SK-N-SH (cell line): ENCODE measurements at regions not wholly inside any gene's neighbourhood (a gene's known extent, or its start where the extent isn't known, plus 50 kb on each side); places are given as distances from the start of the nearest gene placed in this dataset.
"Not testable (repeated sequence)": the region's sequence is repeated elsewhere in the genome, so short reads cannot be mapped to it uniquely, and the experiment has no call there.

Source experiments
- CTCF ChIA-PET: fragments of 300-600, 350-600 bp; formaldehyde crosslinking; extraction: SDS; loops from one replicate; lab custom pipeline; 2021; lab: Yijun Ruan, JAX
- POLR2A ChIA-PET: fragments of 350-600 bp; sonication (Branson Sonifier 250); formaldehyde crosslinking; extraction: SDS; loops from one replicate; lab custom pipeline; 2020; ENCODE audit warnings: antibody characterized with exemption, inconsistent platforms; lab: Yijun Ruan, JAX
- DNase-seq: peaks from one replicate; pipeline ENCODE4 v3.0.0; 2012
- H2AFZ ChIP-seq: fragments of 200-600 bp; sonication (generic); 2 replicates; pipeline ENCODE4 v1.8.1; 2016; ENCODE audit warnings: antibody characterized with exemption, mild to moderate bottlenecking, low read depth
- H3F3A ChIP-seq: fragments of 200-600 bp; sonication (generic); replicated peaks from 2 replicates; pipeline ENCODE3; 2016; ENCODE audit warnings: antibody characterized with exemption, mild to moderate bottlenecking; ENCODE audit not compliant: insufficient read depth
- H3K27ac ChIP-seq, 2 experiments: fragments of 200-500 bp in 1 of 2; fragments of 200-600 bp in 1 of 2; sonication (Bioruptor generic) in 1 of 2; sonication (generic), shearing (Covaris generic) in 1 of 2; 2 replicates each; pipeline versions ENCODE4 v1.5.1 to v1.6.1; 2014 to 2016; ENCODE audit warnings: low read depth in 2 of 2, inconsistent platforms in 1 of 2, low read length in 1 of 2, mild to moderate bottlenecking in 1 of 2, mixed read lengths in 1 of 2
- H3K27me3 ChIP-seq: fragments of 200-600 bp; sonication (generic), shearing (Covaris generic); 2 replicates; pipeline ENCODE4 v1.6.1; 2016; ENCODE audit warnings: mixed run types; ENCODE audit not compliant: insufficient read depth
- H3K36me3 ChIP-seq, 2 experiments: fragments of 200-500 bp in 1 of 2; fragments of 200-600 bp in 1 of 2; sonication (Bioruptor generic) in 1 of 2; sonication (generic) in 1 of 2; replicated peaks in 1 of 2; 2 replicates each; pipeline versions ENCODE3 to v1.5.1; 2014 to 2016; ENCODE audit warnings: low read length in 1 of 2, mild to moderate bottlenecking in 1 of 2; ENCODE audit not compliant: insufficient read depth in 2 of 2, control insufficient read depth in 1 of 2
- H3K4me1 ChIP-seq, 2 experiments: fragments of 200-500 bp in 1 of 2; fragments of 200-600 bp in 1 of 2; sonication (Bioruptor generic) in 1 of 2; sonication (generic), shearing (Covaris generic) in 1 of 2; 2 replicates each; pipeline versions ENCODE4 v1.5.1 to v1.6.1; 2014 to 2016; ENCODE audit warnings: low read depth in 1 of 2, low read length in 1 of 2, mixed run types in 1 of 2; ENCODE audit not compliant: insufficient read depth in 2 of 2, control insufficient read depth in 1 of 2
- H3K4me2 ChIP-seq: fragments of 200-600 bp; sonication (generic), shearing (Covaris generic); 2 replicates; pipeline ENCODE4 v1.6.1; 2017; ENCODE audit warnings: mixed run types
- H3K4me3 ChIP-seq, 2 experiments: fragments of 200-500 bp in 1 of 2; fragments of 200-600 bp in 1 of 2; sonication (Bioruptor generic) in 1 of 2; sonication (generic), shearing (Covaris generic) in 1 of 2; 2 replicates each; pipeline versions ENCODE4 v1.5.1 to v1.8.1; 2014 to 2016; ENCODE audit warnings: low read depth in 2 of 2, inconsistent platforms in 1 of 2, low read length in 1 of 2, mild to moderate bottlenecking in 1 of 2, mixed read lengths in 1 of 2, moderate library complexity in 1 of 2
- H3K79me2 ChIP-seq: fragments of 200-600 bp; sonication (generic); 2 replicates; pipeline ENCODE4 v1.8.1; 2017; ENCODE audit warnings: mild to moderate bottlenecking; ENCODE audit not compliant: insufficient read depth
- H3K9ac ChIP-seq: fragments of 200-600 bp; sonication (generic); 2 replicates; pipeline ENCODE4 v1.6.1; 2017; ENCODE audit warnings: mixed run types
- H3K9me2 ChIP-seq: fragments of 200-600 bp; sonication (generic); 2 replicates; pipeline ENCODE4 v1.6.1; 2017; ENCODE audit warnings: mixed run types
- H3K9me3 ChIP-seq: fragments of 200-600 bp; sonication (generic); 2 replicates; pipeline ENCODE4 v1.6.1; 2017; ENCODE audit warnings: mixed run types, mild to moderate bottlenecking, moderate library complexity
- H4K20me1 ChIP-seq: fragments of 200-600 bp; sonication (generic); 2 replicates; pipeline ENCODE4 v1.6.1; 2017; ENCODE audit warnings: mild to moderate bottlenecking, mixed run types; ENCODE audit not compliant: insufficient read depth
- RFX5 ChIP-seq: IDR thresholded peaks from 2 replicates; pipeline ENCODE4 v1.6.1; 2012; ENCODE audit warnings: mild to moderate bottlenecking, improper control_type of control experiment, low read length
- whole genome bisulfite sequencing: methylation state at CpG from one replicate; pipeline ENCODE4 v1.1.6; 2017; ENCODE audit warnings: low lambda C conversion rate; 5-methylcytosine and 5-hydroxymethylcytosine counted together

DNA sequence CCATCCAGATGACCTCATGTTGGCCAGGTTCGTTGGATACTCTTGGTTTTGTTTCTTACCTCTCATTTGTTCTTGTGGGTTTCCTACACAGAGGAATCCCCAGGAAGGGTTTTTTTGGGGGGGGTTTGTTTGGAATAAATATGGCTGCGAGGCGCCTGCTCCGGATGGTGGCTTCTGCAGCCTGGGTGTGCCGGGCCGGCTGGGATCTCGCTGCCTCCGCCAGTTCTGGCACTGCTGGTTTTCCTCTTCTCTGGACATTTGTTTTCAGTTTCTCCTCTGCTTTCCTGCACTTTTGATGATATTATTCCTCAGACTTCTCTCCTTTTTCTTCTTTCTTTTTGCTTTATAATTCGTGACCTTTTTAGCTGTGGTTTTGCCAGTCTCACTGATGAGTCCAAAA is 187.4 kb downstream of the OR4M2 start:
- CTCF ChIA-PET: no interaction called here
- no peaks in the 10 kb centered on the region for H3K79me2 ChIP-seq

GRCh38 chr15:22268201-22268600 is 187.9 kb downstream of the OR4M2 start:
- CTCF ChIA-PET, DNase-seq, H3K4me3 ChIP-seq, H2AFZ ChIP-seq, H4K20me1 ChIP-seq, H3K9me3 ChIP-seq, H3K9me2 ChIP-seq, H3K9ac ChIP-seq, H3F3A ChIP-seq, H3K27me3 ChIP-seq, H3K36me3 ChIP-seq, H3K4me2 ChIP-seq, POLR2A ChIA-PET, H3K79me2 ChIP-seq: not testable (repeated sequence)
- Histone ChIP-seq H3K27ac (peak overlapping the region in 1 of 2 experiments; percentile 74; a peak in 2 of 4 replicates), H3K4me1 (peaks cover 0 to 27% of the 10 kb centered on the region in 2 experiments; a peak in 1 of 4 replicates)
- 41% methylated on average over 5 of the region's 5 CpGs for WGBS

More for the DNA sequence above, 187.4 kb downstream of the OR4M2 start:
- POLR2A ChIA-PET: no interaction called here
- TF ChIP-seq RFX5: no peak
- Histone ChIP-seq H3K4me3 (no peak overlapping the region), H3K4me2 (no peak overlapping the region), H2AFZ (no peak overlapping the region), H3K4me1 (peaks cover 0 to 27% of the 10 kb centered on the region in 2 experiments; a peak in 1 of 4 replicates), H3K9me2 (no peaks in the 10 kb centered on the region), H4K20me1 (no peaks in the 10 kb centered on the region), H3F3A (no peaks in the 10 kb centered on the region), H3K27ac (peak overlapping the region in 1 of 2 experiments; percentile 74; a peak in 2 of 4 replicates), H3K9ac (no peak overlapping the region), H3K27me3 (no peaks in the 10 kb centered on the region), H3K9me3 (no peaks in the 10 kb centered on the region), H3K36me3 (no peaks in the 10 kb centered on the region)
- peak; percentile 39 for DNase-seq
- 47% methylated on average over 9 of the region's 9 CpGs for WGBS

GRCh38 chr15:22268654-22269053 is 188.3 kb downstream of the OR4M2 start:
- POLR2A ChIA-PET, H2AFZ ChIP-seq, H4K20me1 ChIP-seq, H3K36me3 ChIP-seq, CTCF ChIA-PET, H3K9ac ChIP-seq, H3K9me2 ChIP-seq, H3F3A ChIP-seq, H3K4me3 ChIP-seq, DNase-seq, H3K4me2 ChIP-seq, H3K27ac ChIP-seq, H3K9me3 ChIP-seq, H3K27me3 ChIP-seq, H3K79me2 ChIP-seq: not testable (repeated sequence)
- peaks cover 0 to 27% of the 10 kb centered on the region in 2 experiments; a peak in 1 of 4 replicates for H3K4me1 ChIP-seq
- WGBS: 27% methylated on average over 6 of the region's 6 CpGs

- H3K4me3 ChIP-seq, H3K36me3 ChIP-seq, H3F3A ChIP-seq, DNase-seq, H3K27ac ChIP-seq, H4K20me1 ChIP-seq, H2AFZ ChIP-seq, H3K27me3 ChIP-seq, H3K9ac ChIP-seq, H3K4me2 ChIP-seq, CTCF ChIA-PET, H3K79me2 ChIP-seq, POLR2A ChIA-PET, H3K9me3 ChIP-seq, H3K9me2 ChIP-seq: not testable (repeated sequence)
- WGBS: 72% methylated on average over 19 of the region's 29 CpGs
- H3K4me1 ChIP-seq: peaks cover 0 to 13% of the 10 kb centered on the region in 2 experiments; a peak in 1 of 4 replicates
Observed at GRCh38 chr15:22272286-22273160, 186.2 kb upstream of the GOLGA6L22 start.

DNA sequence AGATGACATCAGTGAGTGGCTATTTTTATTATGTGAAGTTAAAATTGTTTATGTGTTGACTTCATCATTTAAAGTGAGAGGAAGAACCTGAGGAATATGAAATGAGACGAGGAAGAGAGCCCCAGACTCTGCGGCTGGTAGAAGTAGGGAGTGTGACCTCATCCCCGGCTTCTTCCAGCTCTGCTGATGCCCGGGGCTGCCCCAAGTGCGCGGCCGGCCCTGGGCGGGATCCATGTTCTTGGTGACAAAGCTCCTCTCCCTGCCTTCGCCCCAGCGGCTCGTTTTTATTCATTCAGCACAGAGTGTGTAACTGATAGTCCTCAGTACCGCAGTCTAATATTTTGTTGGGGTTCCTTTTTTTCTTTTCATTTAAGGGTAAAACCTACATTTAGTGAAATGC is 185.5 kb upstream of the GOLGA6L22 start:
- H3K9me3 ChIP-seq, DNase-seq, H3K79me2 ChIP-seq, H3K4me3 ChIP-seq, H3K9ac ChIP-seq, POLR2A ChIA-PET, H3K9me2 ChIP-seq, H3K27me3 ChIP-seq, H3F3A ChIP-seq, H3K4me2 ChIP-seq, H3K4me1 ChIP-seq, H3K36me3 ChIP-seq, CTCF ChIA-PET, H3K27ac ChIP-seq, H4K20me1 ChIP-seq, H2AFZ ChIP-seq: not testable (repeated sequence)
- 33% methylated on average over 12 of the region's 12 CpGs for WGBS

DNA sequence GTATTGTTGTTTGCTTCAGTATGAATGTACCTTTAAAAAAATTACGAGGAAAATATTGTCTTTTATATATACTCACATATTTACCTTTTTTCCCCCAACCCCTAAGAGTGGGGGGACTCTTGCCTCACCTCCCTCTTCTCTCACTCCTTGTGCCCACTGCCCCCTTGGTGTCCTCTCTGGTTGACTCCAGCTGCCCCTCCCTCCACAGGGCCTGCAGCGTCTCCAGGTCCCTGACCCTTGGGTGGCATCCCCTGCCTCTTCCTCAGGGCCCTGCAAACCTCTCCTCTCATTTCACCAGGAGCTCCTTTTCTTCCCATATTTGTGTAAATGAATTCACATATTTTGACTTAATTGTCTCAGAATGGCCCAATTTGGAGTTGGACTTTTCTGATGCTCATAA is 184.3 kb upstream of the GOLGA6L22 start:
- H2AFZ ChIP-seq, H4K20me1 ChIP-seq, H3K27me3 ChIP-seq, H3K79me2 ChIP-seq, H3K9me2 ChIP-seq, H3K36me3 ChIP-seq, H3F3A ChIP-seq, H3K9me3 ChIP-seq, H3K27ac ChIP-seq, H3K4me2 ChIP-seq, H3K4me1 ChIP-seq, DNase-seq, H3K4me3 ChIP-seq, CTCF ChIA-PET, H3K9ac ChIP-seq, POLR2A ChIA-PET: not testable (repeated sequence)
- 32% methylated on average over 2 of the region's 2 CpGs for WGBS
